Right ventricle myocardium inferior (tissue), 1 donor: ENCODE measurements at regions not wholly inside any gene's neighbourhood (a gene's known extent, or its start where the extent isn't known, plus 50 kb on each side); places are given as distances from the start of the nearest gene placed in this dataset.

Experiments used
- ATAC-seq: fragments of 200-7000 bp; cut with Tn5 transposase; one replicate; pipeline ENCODE4 v1.9.1; 2020; ENCODE audit warnings: mild to moderate bottlenecking, moderate library complexity
- DNase-seq: peaks from one replicate; pipeline ENCODE4 v3.0.0; 2021; ENCODE audit errors: missing footprints
- intact Hi-C: fragments of 100-400 bp; cut with DNase I; formaldehyde crosslinking; loops from one replicate; pipeline ENCODE4 v1.11.0; 2022
- donor health status: DM: no; HTN: yes; CAD: no; lungs with severe emphysema.

- intact Hi-C loops: no loop called here
- DNase-seq (no peak), ATAC-seq (no peak)
Observed at GRCh38 chr17:11001651-11002050, 163.8 kb upstream of the PIRT start.

DNA sequence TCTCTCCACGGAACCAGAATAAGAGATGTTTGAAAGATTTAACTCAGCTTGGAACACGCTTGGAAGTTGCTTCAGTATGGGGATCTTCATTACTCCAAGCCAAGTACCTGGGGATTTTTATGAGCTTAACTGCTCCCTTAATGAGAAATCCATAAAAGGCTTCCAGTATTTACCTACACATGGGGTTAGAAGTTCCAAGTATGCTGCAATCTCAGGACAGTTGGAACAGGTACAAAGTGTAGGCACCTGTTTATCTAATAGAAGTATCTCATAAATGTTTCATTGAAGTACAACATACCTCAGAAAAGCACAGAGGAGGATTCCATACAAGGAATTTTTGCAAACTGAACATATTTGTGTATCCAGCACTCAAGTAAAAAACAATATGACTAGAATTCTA is 161.6 kb upstream of the PIRT start:
- ATAC-seq (no peak), DNase-seq (no peak)
- intact Hi-C loops: no loop called here

DNA sequence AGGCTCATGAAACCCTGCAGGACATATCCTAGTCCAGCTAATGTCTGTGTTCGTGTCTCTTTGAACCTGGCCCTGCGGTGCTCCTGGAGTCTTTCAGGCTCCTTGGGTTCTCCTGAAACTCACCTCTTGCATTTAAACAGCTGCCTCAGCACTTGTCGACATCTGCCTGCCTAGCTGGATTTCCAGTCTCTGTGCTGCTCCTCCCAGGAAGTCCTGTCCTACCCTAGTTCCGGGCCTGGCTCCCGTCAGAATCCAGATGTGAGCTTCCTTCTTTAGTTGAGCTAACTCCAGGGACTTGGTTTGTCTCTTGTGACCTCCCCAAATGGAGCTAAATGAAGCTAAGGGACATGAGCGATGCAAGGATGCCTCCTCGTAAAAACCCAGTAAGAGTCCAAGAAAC is 155.2 kb upstream of the PIRT start:
- ATAC-seq (no peak), DNase-seq (no peak)
- intact Hi-C loops: no loop called here

- DNase-seq: no peak
- ATAC-seq: no peak
- intact Hi-C loops: no loop called here
Observed at GRCh38 chr17:10992106-10992880, 154.4 kb upstream of the PIRT start.

GRCh38 chr17:10987786-10988185 is 149.9 kb upstream of the PIRT start:
- ATAC-seq (no peak), DNase-seq (no peak)
- intact Hi-C loops: no loop called here

GRCh38 chr17:10984220-10984619 is 146.3 kb upstream of the PIRT start:
- intact Hi-C loops: no loop called here
- no peak for DNase-seq
- ATAC-seq: no peak

- ATAC-seq (no peak), DNase-seq (no peak)
- intact Hi-C loops: no loop called here
Observed at GRCh38 chr17:10976401-10976800, 138.5 kb upstream of the PIRT start.

- intact Hi-C loops: no loop called here
- ATAC-seq (no peak), DNase-seq (no peak)
Observed at GRCh38 chr17:10968007-10968406, 130.1 kb upstream of the PIRT start.

- no peak for DNase-seq
- no peak for ATAC-seq
- intact Hi-C loops: no loop called here
Observed at GRCh38 chr17:10956821-10957220, 118.9 kb upstream of the PIRT start.

DNA sequence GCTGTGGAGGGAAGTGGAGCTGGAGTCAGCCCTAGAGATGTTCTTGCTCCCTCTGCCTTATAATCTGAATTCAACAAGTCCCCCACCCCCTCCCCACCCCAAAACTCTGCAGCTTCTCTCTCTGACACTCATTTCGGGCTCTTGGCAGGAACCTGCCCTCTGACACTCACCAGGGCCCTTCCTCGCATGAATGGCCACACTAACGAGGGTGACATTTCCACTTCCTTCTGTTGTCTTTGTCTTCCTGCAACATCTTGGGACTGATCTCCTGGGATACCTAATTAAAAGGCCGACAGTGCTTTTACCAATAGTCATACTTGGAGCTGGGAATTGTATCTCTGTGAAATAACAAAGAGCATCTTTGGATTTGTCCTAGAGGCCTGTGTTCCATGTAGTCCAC is 106.9 kb upstream of the PIRT start:
- ATAC-seq (no peak), DNase-seq (no peak)
- intact Hi-C loops: no loop called here

DNA sequence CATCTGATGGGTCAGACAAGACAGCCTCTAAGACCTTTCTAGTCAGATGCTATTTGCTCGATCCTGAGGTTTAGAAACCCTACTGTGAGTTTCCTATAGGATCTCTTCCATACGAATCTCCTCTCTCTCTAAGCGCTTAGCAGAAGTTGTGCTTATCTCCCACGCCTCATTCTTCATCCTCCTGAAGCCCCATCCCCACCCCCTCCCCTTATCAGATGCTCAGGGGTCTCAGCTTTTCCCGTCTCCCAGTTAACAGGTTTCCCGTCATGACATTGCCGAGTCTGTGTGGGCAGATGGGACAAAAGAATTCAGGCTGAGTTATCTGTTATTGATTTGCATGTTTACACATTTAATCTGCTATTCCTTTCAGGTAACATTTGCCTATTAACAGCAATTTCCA is 99.0 kb upstream of the PIRT start:
- DNase-seq (no peak), ATAC-seq (no peak)
- intact Hi-C loops: no loop called here

GRCh38 chr17:10932938-10933337 is 95.1 kb upstream of the PIRT start:
- DNase-seq (no peak), ATAC-seq (no peak)
- intact Hi-C loops: no loop called here

DNA sequence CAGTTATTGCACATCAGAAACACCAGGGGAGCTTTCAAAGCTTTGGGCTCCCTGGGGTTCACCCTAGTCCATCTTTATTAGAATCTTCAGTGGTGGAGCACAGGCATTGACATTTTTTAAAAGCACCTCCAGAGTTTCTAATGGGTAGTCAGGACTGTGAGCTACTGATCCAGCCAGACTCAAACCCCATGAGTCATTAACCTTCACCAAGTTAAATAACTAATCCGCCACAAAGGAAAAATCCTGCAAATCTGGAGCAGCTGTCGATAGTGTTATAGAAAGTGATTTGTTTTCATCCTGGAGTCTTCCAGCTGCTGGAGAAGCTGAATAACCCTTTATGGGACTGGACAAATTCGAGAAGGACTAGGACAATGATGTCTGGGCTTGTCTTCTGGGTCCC is 93.2 kb upstream of the PIRT start:
- DNase-seq (no peak), ATAC-seq (no peak)
- intact Hi-C loops: no loop called here

DNA sequence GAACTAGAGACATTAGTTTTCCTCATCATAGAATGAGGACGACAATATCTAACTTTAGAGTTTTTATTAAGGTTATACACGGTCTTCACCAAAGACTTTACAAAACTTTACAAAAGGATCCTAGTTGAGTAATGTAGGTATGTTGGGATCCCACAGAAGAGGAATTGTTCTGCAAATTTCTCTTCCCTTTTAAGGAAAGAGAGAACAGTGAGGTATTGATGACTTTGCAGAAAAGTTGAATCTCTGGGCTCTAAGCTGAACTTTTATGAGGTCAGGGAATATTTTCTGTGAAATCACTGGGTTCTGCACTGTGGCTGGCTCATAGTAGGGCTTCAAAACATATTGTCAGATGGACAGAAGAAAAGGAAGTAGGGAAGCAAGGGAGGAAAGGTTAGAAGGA is 89.8 kb upstream of the PIRT start:
- intact Hi-C loops: no loop called here
- no peak for ATAC-seq
- no peak for DNase-seq

DNA sequence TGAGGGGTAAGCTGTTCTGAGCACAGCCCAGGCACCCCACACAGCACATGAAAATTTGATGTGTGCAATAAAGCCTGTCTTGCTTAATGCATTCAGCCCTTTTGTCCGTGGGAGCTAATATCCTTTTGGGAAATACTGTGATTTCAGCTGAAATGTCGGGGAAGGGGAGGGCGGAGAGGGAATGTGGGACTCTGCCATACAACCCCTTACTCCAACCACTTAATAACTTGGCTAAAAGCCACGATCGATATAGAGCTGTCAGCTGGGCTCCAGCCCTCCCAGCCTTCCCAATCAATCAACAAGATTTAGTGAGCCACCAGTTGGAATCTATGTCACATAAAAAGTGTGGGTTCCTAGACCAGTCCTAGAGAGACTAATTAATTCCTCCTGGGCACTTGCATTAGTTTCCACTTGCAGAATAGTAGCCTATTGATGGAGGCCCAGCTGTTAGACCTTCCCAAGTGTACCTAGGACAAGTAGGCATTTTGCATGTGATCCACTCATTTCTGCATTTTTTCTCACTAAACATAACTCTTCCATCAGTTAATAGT is 82.7 kb upstream of the PIRT start:
- DNase-seq: no peak
- no peak for ATAC-seq
- intact Hi-C loops: no loop called here

- DNase-seq: no peak
- ATAC-seq: no peak
- intact Hi-C loops: no loop called here
Observed at GRCh38 chr17:10907370-10907769, 69.5 kb upstream of the PIRT start.

DNA sequence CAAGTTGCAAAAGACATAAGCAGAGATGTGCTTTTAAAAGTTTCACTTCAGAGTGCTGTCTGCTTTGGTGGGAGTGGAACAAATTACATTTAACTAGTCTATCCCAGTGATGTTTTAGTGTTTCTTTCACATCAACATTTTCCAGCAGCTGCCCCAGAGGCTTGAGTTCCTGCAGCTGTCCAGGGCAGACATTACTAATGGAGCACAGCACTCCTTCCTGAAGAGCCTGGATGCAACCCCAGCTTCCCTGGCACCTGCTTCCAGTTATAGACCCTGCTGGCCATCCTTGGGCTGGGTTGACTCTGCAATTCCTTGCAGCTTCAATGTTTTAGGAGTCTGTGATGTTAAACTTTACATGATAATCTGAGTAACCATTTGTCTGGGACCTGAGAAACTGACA is 61.4 kb upstream of the PIRT start:
- intact Hi-C loops: no loop called here
- DNase-seq (no peak), ATAC-seq (no peak)

DNA sequence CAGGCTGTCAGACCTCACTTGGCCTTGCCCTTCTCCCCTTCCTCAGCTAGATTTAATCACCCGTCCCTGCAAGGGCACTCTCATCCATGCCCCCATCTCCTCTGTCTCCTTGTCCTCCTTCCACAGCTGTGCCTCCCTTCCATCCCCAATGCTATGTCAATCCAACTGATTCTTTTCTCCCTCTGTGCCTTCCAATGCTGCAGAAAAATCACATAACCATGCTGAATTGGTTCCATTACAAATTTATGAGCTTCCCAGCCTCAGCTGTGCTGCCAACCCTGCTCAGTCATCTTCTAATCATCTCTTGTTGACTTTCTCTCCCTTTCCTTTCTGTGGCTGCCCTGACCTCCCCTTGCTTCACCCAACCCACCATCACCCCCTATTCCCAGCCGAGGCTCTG is 56.3 kb upstream of the PIRT start:
- intact Hi-C loops: no loop called here

GRCh38 chr17:10888858-10889257 is 51.0 kb upstream of the PIRT start:
- intact Hi-C loops: no loop called here
- DNase-seq (no peak), ATAC-seq (no peak)

More for the DNA sequence above, 56.3 kb upstream of the PIRT start:
- DNase-seq (no peak), ATAC-seq (no peak)
